Upper lobe of left lung (tissue), 6 donors: ENCODE measurements at regions not wholly inside any gene's neighbourhood (a gene's known extent, or its start where the extent isn't known, plus 50 kb on each side); places are given as distances from the start of the nearest gene placed in this dataset.

Experiments
- ATAC-seq, 2 donors: fragments of 200-7000 bp; cut with Tn5 transposase; one replicate each; pipeline ENCODE4 v1.9.1; 2022; ENCODE audit warnings: mild to moderate bottlenecking in 2 of 2, moderate library complexity in 2 of 2; ENCODE audit not compliant: low FRiP score in 2 of 2
- DNase-seq, 2 donors: peaks; one replicate each; pipeline ENCODE4 v3.0.0-alpha.2; 2019 to 2020
- H3K27ac ChIP-seq, 4 donors: fragments of 200-600 bp; sonication (generic); one replicate each; pipeline ENCODE4 v1.5.1; 2016 to 2019
- H3K27me3 ChIP-seq, 4 donors: fragments of 200-600 bp; sonication (generic); one replicate each; pipeline ENCODE4 v1.5.1; 2017 to 2019
- H3K36me3 ChIP-seq, 4 donors: fragments of 200-600 bp; sonication (generic); one replicate each; pipeline ENCODE4 v1.5.1; 2016 to 2019
- H3K4me1 ChIP-seq, 4 donors: fragments of 200-600 bp; sonication (generic); one replicate each; pipeline ENCODE4 v1.5.1; 2018 to 2019
- H3K4me3 ChIP-seq, 4 donors: fragments of 200-600 bp; sonication (generic); one replicate each; pipeline ENCODE4 v1.5.1; 2017 to 2019; ENCODE audit warnings: mild to moderate bottlenecking in 2 of 4, moderate library complexity in 1 of 4
- H3K9me3 ChIP-seq, 4 donors: fragments of 200-600 bp; sonication (generic); one replicate each; pipeline ENCODE4 v1.5.1; 2018 to 2019
- CTCF ChIP-seq, 6 experiments: fragments of 450-650 bp in 4 of 6; fragments of 200-600 bp in 2 of 6; sonication (generic) in 2 of 6; IDR thresholded peaks; one replicate each; pipeline ENCODE4 v1.5.1; 2016 to 2019; ENCODE audit warnings: antibody characterized with exemption in 6 of 6
- EP300 ChIP-seq, 4 donors: sonication (generic); formaldehyde crosslinking; IDR thresholded peaks; one replicate each; pipeline ENCODE4 v1.5.1; 2017; ENCODE audit warnings: antibody characterized with exemption in 4 of 4, control low read depth in 2 of 4
- POLR2A ChIP-seq, 4 donors: fragments of 450-650 bp; IDR thresholded peaks; one replicate each; pipeline ENCODE4 v1.5.1; 2016 to 2017; ENCODE audit warnings: antibody characterized with exemption in 4 of 4, mild to moderate bottlenecking in 2 of 4
- POLR2AphosphoS5 ChIP-seq, 2 donors: sonication (generic); formaldehyde crosslinking; IDR thresholded peaks; one replicate each; pipeline ENCODE4 v1.5.1; 2017; ENCODE audit warnings: antibody characterized with exemption in 2 of 2
- WGBS, 2 donors: methylation state at CpG; one replicate each; pipeline ENCODE4 v1.1.5; 2017 to 2018; 5-methylcytosine and 5-hydroxymethylcytosine counted together
- donor health status: DM: no; HTN: no; CAD: no; lungs with moderate emphysema.
- donor health status: DM: no; HTN: yes; CAD: no; lungs with severe emphysema.

GRCh38 chr2:774436-774835 lies 97.2 kb upstream of the TMEM18 start:
- Histone ChIP-seq H3K36me3 (no peaks in the 10 kb centered on the region), H3K27me3 (no peaks in the 10 kb centered on the region), H3K9me3 (no peaks in the 10 kb centered on the region), H3K4me3 (no peak overlapping the region), H3K27ac (no peak overlapping the region), H3K4me1 (no peaks in the 10 kb centered on the region)
- WGBS, 2 donors = 54 to 59% methylated on average over 6 to 7 of the region's 7 CpGs
- no peak for ATAC-seq
- TF ChIP-seq POLR2A (IDR thresholded peaks at IDR 0.05) (no peak), EP300 (IDR thresholded peaks at IDR 0.05) (no peak), CTCF (IDR thresholded peaks at IDR 0.05) (no peak), POLR2AphosphoS5 (IDR thresholded peaks at IDR 0.05) (no peak)
- DNase-seq = no peak

- TF ChIP-seq CTCF (IDR thresholded peaks at IDR 0.05) (no peak), POLR2A (IDR thresholded peaks at IDR 0.05) (no peak), POLR2AphosphoS5 (IDR thresholded peaks at IDR 0.05) (no peak), EP300 (IDR thresholded peaks at IDR 0.05) (no peak)
- Histone ChIP-seq H3K4me1 (no peaks in the 10 kb centered on the region), H3K4me3 (no peak overlapping the region), H3K36me3 (no peaks in the 10 kb centered on the region), H3K27ac (no peak overlapping the region), H3K27me3 (no peaks in the 10 kb centered on the region), H3K9me3 (no peaks in the 10 kb centered on the region)
- 62 to 69% methylated on average over 5 to 7 of the region's 11 CpGs for WGBS, 2 donors
- ATAC-seq = no peak
- DNase-seq = no peak
These were observed 96.3 kb upstream of the TMEM18 start for GRCh38 chr2:773256-774160.

- Histone ChIP-seq H3K4me3 (no peak overlapping the region), H3K9me3 (no peaks in the 10 kb centered on the region), H3K4me1 (no peaks in the 10 kb centered on the region), H3K27ac (no peak overlapping the region), H3K27me3 (no peaks in the 10 kb centered on the region), H3K36me3 (no peaks in the 10 kb centered on the region)
- TF ChIP-seq CTCF (IDR thresholded peaks at IDR 0.05) (no peak), POLR2A (IDR thresholded peaks at IDR 0.05) (no peak), POLR2AphosphoS5 (IDR thresholded peaks at IDR 0.05) (no peak), EP300 (IDR thresholded peaks at IDR 0.05) (no peak)
- 87 to 95% methylated on average over 3 to 12 of the region's 12 CpGs for WGBS, 2 donors
- DNase-seq = peak in 1 of 2 donors; percentile 71
- ATAC-seq = peak in 1 of 2 donors; percentile 36
These were observed 94.3 kb upstream of the TMEM18 start for GRCh38 chr2:771538-771937.

GRCh38 chr2:770776-771175 lies 93.6 kb upstream of the TMEM18 start:
- H3K9me3 ChIP-seq = no peaks in the 10 kb centered on the region
- H3K36me3 ChIP-seq = no peaks in the 10 kb centered on the region
- H3K4me1 ChIP-seq = no peaks in the 10 kb centered on the region
- TF ChIP-seq POLR2A (IDR thresholded peaks at IDR 0.05) (no peak), EP300 (IDR thresholded peaks at IDR 0.05) (no peak), CTCF (IDR thresholded peaks at IDR 0.05) (no peak), POLR2AphosphoS5 (IDR thresholded peaks at IDR 0.05) (no peak)
- 87 to 92% methylated on average over 2 of the region's 2 CpGs for WGBS, 2 donors
- H3K27me3 ChIP-seq = no peaks in the 10 kb centered on the region
- no peak overlapping the region for H3K4me3 ChIP-seq
- H3K27ac ChIP-seq = no peak overlapping the region
- ATAC-seq (no peak), DNase-seq (no peak)

- WGBS, 2 donors = 53 to 58% methylated on average over 2 of the region's 2 CpGs
- no peak for DNase-seq
These were observed 92.6 kb upstream of the TMEM18 start for GRCh38 chr2:769771-770170.

More at GRCh38 chr2:769771-770170, 92.6 kb upstream of the TMEM18 start:
- Histone ChIP-seq H3K27ac (no peak overlapping the region), H3K9me3 (no peaks in the 10 kb centered on the region), H3K4me3 (no peak overlapping the region), H3K27me3 (no peaks in the 10 kb centered on the region), H3K36me3 (no peaks in the 10 kb centered on the region), H3K4me1 (no peaks in the 10 kb centered on the region)
- ATAC-seq = no peak
- no peak for TF ChIP-seq POLR2AphosphoS5 (IDR thresholded peaks at IDR 0.05)
- TF ChIP-seq EP300 (IDR thresholded peaks at IDR 0.05) = no peak
- TF ChIP-seq CTCF (IDR thresholded peaks at IDR 0.05) = no peak
- no peak for TF ChIP-seq POLR2A (IDR thresholded peaks at IDR 0.05)
